ENCODE measurements at regions not wholly inside any gene's neighbourhood (a gene's known extent, or its start where the extent isn't known, plus 50 kb on each side); places are given as distances from the start of the nearest gene placed in this dataset.
"Not testable (repeated sequence)": the region's sequence is repeated elsewhere in the genome, so short reads cannot be mapped to it uniquely, and the experiment has no call there.

DNA sequence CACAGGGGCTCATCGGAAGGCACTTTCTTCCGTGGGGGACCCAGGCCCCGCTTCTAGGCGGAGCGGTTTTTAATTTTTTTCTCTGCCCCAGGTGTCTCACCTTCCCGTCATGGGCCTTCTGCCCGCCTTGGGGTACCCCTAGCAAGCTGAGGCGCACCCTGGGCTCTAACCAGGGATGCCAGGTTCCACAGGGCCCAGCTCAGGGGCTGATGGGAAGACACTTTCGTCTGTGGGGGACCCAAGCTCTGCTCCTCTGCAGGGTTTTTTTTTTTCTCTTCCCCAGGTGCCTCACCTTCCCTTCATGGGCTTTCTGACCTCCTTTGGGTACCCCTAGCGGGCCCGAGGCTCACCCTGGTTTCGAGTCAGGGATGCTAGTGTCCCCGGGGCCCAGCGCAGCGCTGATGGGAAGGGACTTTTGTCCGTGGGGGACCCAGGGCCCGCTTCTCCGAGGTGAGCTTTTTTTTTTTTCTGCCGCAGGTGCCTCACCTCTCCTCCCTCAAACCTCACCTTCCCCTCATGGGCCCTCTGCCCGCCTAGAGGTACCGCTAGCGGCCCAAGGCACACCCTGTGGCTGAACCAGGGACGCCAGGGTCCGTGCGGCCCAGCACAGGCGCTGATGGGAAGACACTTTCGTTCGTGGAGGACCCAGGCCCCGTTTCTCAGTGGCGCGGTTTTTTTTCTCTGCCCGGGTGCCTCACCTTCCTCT is 1270.5 kb downstream of the FOXD4L5 start:
- not testable (repeated sequence) for TF ChIP-seq EZH2phosphoT487 (IDR thresholded peaks at IDR 0.05; ENCODE audit: insufficient read depth, low read depth); EZH2 (IDR thresholded peaks at IDR 0.05; ENCODE audit: insufficient read depth, poor library complexity, severe bottlenecking)

All from GM23248 (cell line).